Testis (tissue), 2 donors: ENCODE measurements at regions not wholly inside any gene's neighbourhood (a gene's known extent, or its start where the extent isn't known, plus 50 kb on each side); places are given as distances from the start of the nearest gene placed in this dataset.

ENCODE experiments used
- POLR2A ChIP-seq: fragments of 450-650 bp; IDR thresholded peaks from one replicate; pipeline ENCODE4 v1.6.1; 2017; ENCODE audit warnings: antibody characterized with exemption, mild to moderate bottlenecking, moderate library complexity
- TF ChIP-seq, protein P1 (sequence below), 3 experiments: fragments of 450-650 bp in 2 of 3; fragments of 200-600 bp in 1 of 3; sonication (generic) in 1 of 3; IDR thresholded peaks; one replicate each; pipeline ENCODE4 v1.5.1; 2016 to 2019; ENCODE audit warnings: antibody characterized with exemption in 3 of 3, mild to moderate bottlenecking in 2 of 3, moderate library complexity in 1 of 3

DNA sequence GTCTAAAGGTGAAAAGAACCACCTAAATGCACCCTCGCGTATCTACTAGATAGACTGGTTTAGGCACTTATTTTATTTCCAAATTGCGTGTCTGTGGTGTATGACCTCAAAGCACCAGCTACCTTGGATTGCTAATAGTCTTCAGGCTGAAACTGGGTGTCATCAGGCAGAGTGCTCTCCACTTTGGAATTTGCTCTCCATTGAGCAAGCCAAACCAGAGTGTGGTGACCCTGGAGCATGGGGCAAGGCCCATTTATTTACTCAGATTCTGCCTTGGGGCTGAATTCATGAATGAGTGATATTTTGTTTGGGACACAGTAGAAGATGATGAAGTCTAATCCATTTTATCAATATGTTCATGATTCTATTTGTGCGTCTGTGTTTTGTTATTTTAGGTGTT, 812.8 kb upstream of the SLC35B3 start:
- TF ChIP-seq, protein P1, sequence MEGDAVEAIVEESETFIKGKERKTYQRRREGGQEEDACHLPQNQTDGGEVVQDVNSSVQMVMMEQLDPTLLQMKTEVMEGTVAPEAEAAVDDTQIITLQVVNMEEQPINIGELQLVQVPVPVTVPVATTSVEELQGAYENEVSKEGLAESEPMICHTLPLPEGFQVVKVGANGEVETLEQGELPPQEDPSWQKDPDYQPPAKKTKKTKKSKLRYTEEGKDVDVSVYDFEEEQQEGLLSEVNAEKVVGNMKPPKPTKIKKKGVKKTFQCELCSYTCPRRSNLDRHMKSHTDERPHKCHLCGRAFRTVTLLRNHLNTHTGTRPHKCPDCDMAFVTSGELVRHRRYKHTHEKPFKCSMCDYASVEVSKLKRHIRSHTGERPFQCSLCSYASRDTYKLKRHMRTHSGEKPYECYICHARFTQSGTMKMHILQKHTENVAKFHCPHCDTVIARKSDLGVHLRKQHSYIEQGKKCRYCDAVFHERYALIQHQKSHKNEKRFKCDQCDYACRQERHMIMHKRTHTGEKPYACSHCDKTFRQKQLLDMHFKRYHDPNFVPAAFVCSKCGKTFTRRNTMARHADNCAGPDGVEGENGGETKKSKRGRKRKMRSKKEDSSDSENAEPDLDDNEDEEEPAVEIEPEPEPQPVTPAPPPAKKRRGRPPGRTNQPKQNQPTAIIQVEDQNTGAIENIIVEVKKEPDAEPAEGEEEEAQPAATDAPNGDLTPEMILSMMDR (IDR thresholded peaks at IDR 0.05): no peak
- TF ChIP-seq POLR2A: no peak
